ENCODE measurements at regions not wholly inside any gene's neighbourhood (a gene's known extent, or its start where the extent isn't known, plus 50 kb on each side); places are given as distances from the start of the nearest gene placed in this dataset.

GRCh38 chr21:38126666-38127303 is 130.0 kb upstream of the KCNJ15 start:
- Histone ChIP-seq H3K36me3 (ENCODE audit: control insufficient read depth in 4 of 4, insufficient read depth in 3 of 4, low read depth in 1 of 4, low read length in 3 of 4) (no peaks in the 10 kb centered on the region), H3K4me1 (ENCODE audit: control insufficient read depth in 4 of 4, insufficient read depth in 4 of 4, low read length in 3 of 4) (no peaks in the 10 kb centered on the region), H3K27ac (ENCODE audit: low read depth in 1 of 2, low read length in 2 of 2) (no peak overlapping the region), H3K9me3 (ENCODE audit: control insufficient read depth in 4 of 4, low read length in 3 of 4) (no peaks in the 10 kb centered on the region), H3K4me3 (ENCODE audit: low read depth in 1 of 3, low read length in 3 of 3) (no peak overlapping the region), H3K27me3 (ENCODE audit: control insufficient read depth in 4 of 4, insufficient read depth in 4 of 4, low read length in 3 of 4) (no peaks in the 10 kb centered on the region), H3K9ac (ENCODE audit: low read depth in 1 of 2, low read length in 2 of 2) (no peak overlapping the region)
- peak; percentile 55 for DNase-seq (ENCODE audit: low spot score)
- 29% methylated on average over 8 of the region's 8 CpGs for WGBS
- peak in 1 of 2 donors; percentile 5 for TF ChIP-seq HNF4A (conservative IDR thresholded peaks at IDR 0.05)
- TF ChIP-seq, protein P1, sequence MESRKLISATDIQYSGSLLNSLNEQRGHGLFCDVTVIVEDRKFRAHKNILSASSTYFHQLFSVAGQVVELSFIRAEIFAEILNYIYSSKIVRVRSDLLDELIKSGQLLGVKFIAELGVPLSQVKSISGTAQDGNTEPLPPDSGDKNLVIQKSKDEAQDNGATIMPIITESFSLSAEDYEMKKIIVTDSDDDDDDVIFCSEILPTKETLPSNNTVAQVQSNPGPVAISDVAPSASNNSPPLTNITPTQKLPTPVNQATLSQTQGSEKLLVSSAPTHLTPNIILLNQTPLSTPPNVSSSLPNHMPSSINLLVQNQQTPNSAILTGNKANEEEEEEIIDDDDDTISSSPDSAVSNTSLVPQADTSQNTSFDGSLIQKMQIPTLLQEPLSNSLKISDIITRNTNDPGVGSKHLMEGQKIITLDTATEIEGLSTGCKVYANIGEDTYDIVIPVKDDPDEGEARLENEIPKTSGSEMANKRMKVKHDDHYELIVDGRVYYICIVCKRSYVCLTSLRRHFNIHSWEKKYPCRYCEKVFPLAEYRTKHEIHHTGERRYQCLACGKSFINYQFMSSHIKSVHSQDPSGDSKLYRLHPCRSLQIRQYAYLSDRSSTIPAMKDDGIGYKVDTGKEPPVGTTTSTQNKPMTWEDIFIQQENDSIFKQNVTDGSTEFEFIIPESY (IDR thresholded peaks at IDR 0.05) = no peak
- TF ChIP-seq TAF1 (conservative IDR thresholded peaks at IDR 0.05) = no peak
- no peak for TF ChIP-seq SP1 (IDR thresholded peaks at IDR 0.05)
- TF ChIP-seq HNF4G (IDR thresholded peaks at IDR 0.05) = no peak
- no peak for TF ChIP-seq FOXA1 (IDR thresholded peaks at IDR 0.05)
- peak; percentile 81 to 87 for TF ChIP-seq RAD21 (IDR thresholded peaks at IDR 0.05)
- TF ChIP-seq NR2F2 (IDR thresholded peaks at IDR 0.05) = no peak
- TF ChIP-seq YY1 (IDR thresholded peaks at IDR 0.05) = no peak
- peak; percentile 74 for TF ChIP-seq CTCF (IDR thresholded peaks at IDR 0.05; ENCODE audit: low read depth, low read length, missing input control)
- TF ChIP-seq GABPA (IDR thresholded peaks at IDR 0.05 in 1 of 2, conservative IDR thresholded peaks at IDR 0.05 in 1 of 2) = no peak
- no peak for TF ChIP-seq EGR1 (IDR thresholded peaks at IDR 0.05; ENCODE audit: low read depth in 2 of 2)
- TF ChIP-seq RXRA (IDR thresholded peaks at IDR 0.05) = no peak
- no peak for TF ChIP-seq JUND (IDR thresholded peaks at IDR 0.05)
- TF ChIP-seq, protein P2, sequence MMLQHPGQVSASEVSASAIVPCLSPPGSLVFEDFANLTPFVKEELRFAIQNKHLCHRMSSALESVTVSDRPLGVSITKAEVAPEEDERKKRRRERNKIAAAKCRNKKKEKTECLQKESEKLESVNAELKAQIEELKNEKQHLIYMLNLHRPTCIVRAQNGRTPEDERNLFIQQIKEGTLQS (IDR thresholded peaks at IDR 0.05) = no peak
- TF ChIP-seq FOXA2 (IDR thresholded peaks at IDR 0.05) = no peak

DNA sequence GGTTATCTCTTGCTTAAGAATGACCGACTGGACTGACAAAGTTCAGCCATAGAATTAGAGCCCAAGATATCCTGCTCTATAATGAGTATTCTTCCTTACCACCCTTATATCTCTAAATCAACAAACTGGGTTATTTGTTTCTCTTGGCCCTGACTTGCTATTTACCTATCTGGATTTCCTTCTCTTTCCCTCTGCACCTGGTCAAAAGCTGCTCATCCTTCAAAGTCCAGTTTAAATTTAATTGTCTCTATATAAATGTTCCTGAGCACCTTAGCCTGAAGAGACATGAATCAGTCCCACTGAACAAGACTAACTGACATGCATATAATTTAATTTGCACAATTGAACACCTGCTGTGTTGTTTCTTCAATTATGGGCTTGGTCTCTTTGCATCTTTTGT is 127.1 kb upstream of the KCNJ15 start:
- H3K4me1 ChIP-seq (ENCODE audit: control insufficient read depth in 4 of 4, insufficient read depth in 4 of 4, low read length in 3 of 4) = no peaks in the 10 kb centered on the region
- no peaks in the 10 kb centered on the region for H3K36me3 ChIP-seq (ENCODE audit: control insufficient read depth in 4 of 4, insufficient read depth in 3 of 4, low read depth in 1 of 4, low read length in 3 of 4)
- no peak overlapping the region for H3K4me3 ChIP-seq (ENCODE audit: low read depth in 1 of 3, low read length in 3 of 3)
- no peak for DNase-seq (ENCODE audit: low spot score)
- H3K9ac ChIP-seq (ENCODE audit: low read depth in 1 of 2, low read length in 2 of 2) = no peak overlapping the region
- TF ChIP-seq EGR1 (IDR thresholded peaks at IDR 0.05; ENCODE audit: low read depth in 2 of 2) (no peak), MAX (IDR thresholded peaks at IDR 0.05) (no peak), RXRA (IDR thresholded peaks at IDR 0.05) (no peak), CTCF (IDR thresholded peaks at IDR 0.05; ENCODE audit: low read depth, low read length, missing input control) (no peak)
- no peaks in the 10 kb centered on the region for H3K9me3 ChIP-seq (ENCODE audit: control insufficient read depth in 4 of 4, low read length in 3 of 4)
- no peaks in the 10 kb centered on the region for H3K27me3 ChIP-seq (ENCODE audit: control insufficient read depth in 4 of 4, insufficient read depth in 4 of 4, low read length in 3 of 4)
- WGBS = 67% methylated on average over 1 of the region's 1 CpG
- no peak overlapping the region for H3K27ac ChIP-seq (ENCODE audit: low read depth in 1 of 2, low read length in 2 of 2)
